Panc1 (cell line): ENCODE measurements at regions not wholly inside any gene's neighbourhood (a gene's known extent, or its start where the extent isn't known, plus 50 kb on each side); places are given as distances from the start of the nearest gene placed in this dataset.

ENCODE experiments used
- ATAC-seq: fragments of 200-7000 bp; cut with Tn5 transposase; 2 replicates; pipeline ENCODE4 v1.9.1; 2020; ENCODE audit warnings: mild to moderate bottlenecking, moderate library complexity
- BruUV-seq: library from RNA; stranded (reverse); fragments of 400-500 nt; replicated peaks from 2 replicates; lab custom pipeline; 2021; lab: Mats Ljungman, UMichigan
- CTCF ChIA-PET: fragments of 300-600 bp; sonication (Branson Sonifier 250); formaldehyde crosslinking; loops from one replicate; lab custom pipeline; 2022; ENCODE audit warnings: antibody characterized with exemption; lab: Charles Lee
- POLR2A ChIA-PET: fragments of 300-600 bp; sonication (Branson Sonifier 250); formaldehyde crosslinking; loops from one replicate; lab custom pipeline; 2022; ENCODE audit warnings: antibody characterized with exemption; lab: Charles Lee
- DNase-seq: peaks from one replicate; pipeline ENCODE4 v3.0.0-alpha.2; 2010; ENCODE audit warnings: low read depth, low spot score
- H3K27ac ChIP-seq: 2 replicates; pipeline ENCODE4 v1.5.1; 2011; ENCODE audit warnings: mild to moderate bottlenecking, low read length, inconsistent platforms
- H3K27me3 ChIP-seq: fragments of 200-500 bp; sonication (Bioruptor generic); 2 replicates; pipeline ENCODE4 v1.6.0; 2014; ENCODE audit warnings: low read length, inconsistent platforms; ENCODE audit not compliant: control insufficient read depth, insufficient read depth
- H3K36me3 ChIP-seq: fragments of 200-500 bp; sonication (Bioruptor generic); 2 replicates; pipeline ENCODE4 v1.5.1; 2014; ENCODE audit warnings: inconsistent platforms, mild to moderate bottlenecking, low read length, moderate library complexity; ENCODE audit not compliant: control insufficient read depth, insufficient read depth
- H3K4me1 ChIP-seq: 2 replicates; pipeline ENCODE4 v1.5.1; 2011; ENCODE audit warnings: inconsistent platforms, mild to moderate bottlenecking, low read length, moderate library complexity; ENCODE audit not compliant: control insufficient read depth, insufficient read depth
- H3K4me3 ChIP-seq, 2 experiments: 2 replicates each; pipeline ENCODE4 v1.5.1; 2011 to 2012; ENCODE audit warnings: low read depth in 2 of 2, low read length in 2 of 2, mild to moderate bottlenecking in 2 of 2, inconsistent platforms in 1 of 2, moderate library complexity in 1 of 2
- H3K9me3 ChIP-seq: fragments of 200-500 bp; sonication (Bioruptor generic); 2 replicates; pipeline ENCODE4 v1.5.1; 2014; ENCODE audit warnings: low read depth, mild to moderate bottlenecking, inconsistent platforms, low read length, moderate library complexity; ENCODE audit not compliant: control insufficient read depth, insufficient read depth
- CTCF ChIP-seq: fragments of 450-650 bp; IDR thresholded peaks from 2 replicates; pipeline ENCODE4 v1.5.1; 2017; ENCODE audit warnings: mild to moderate bottlenecking
- POLR2AphosphoS5 ChIP-seq: IDR thresholded peaks from 2 replicates; pipeline ENCODE4 v1.6.1; 2012; ENCODE audit warnings: mild to moderate bottlenecking, low read depth, low read length, moderate library complexity
- REST ChIP-seq, 2 experiments: IDR thresholded peaks; 2 replicates each; pipeline ENCODE4 v1.6.1; 2011 to 2012; ENCODE audit warnings: low read depth in 2 of 2, control low read depth in 1 of 2, low read length in 1 of 2, mild to moderate bottlenecking in 1 of 2, moderate library complexity in 1 of 2; ENCODE audit not compliant: insufficient read depth in 1 of 2
- SIN3A ChIP-seq: IDR thresholded peaks from 2 replicates; pipeline ENCODE4 v1.6.1; 2012; ENCODE audit warnings: low read depth, mild to moderate bottlenecking, low read length, moderate library complexity, borderline replicate concordance; ENCODE audit not compliant: insufficient read depth
- TCF7L2 ChIP-seq: IDR thresholded peaks from 2 replicates; pipeline ENCODE4 v1.6.1; 2011; ENCODE audit warnings: mild to moderate bottlenecking, low read depth, low read length, inconsistent platforms
- in situ Hi-C: cut with HindIII; loops from 2 replicates; pipeline ENCODE4 v1.10.0; 2016; ENCODE audit warnings: low sequenced_read_pairs, low pct_unique_long_range_greater_than_20kb
- intact Hi-C: fragments of 100-400 bp; cut with micrococcal nuclease; formaldehyde crosslinking; loops from one replicate; pipeline ENCODE4 v1.10.0; 2022; ENCODE audit not compliant: unreplicated experiment

- POLR2A ChIA-PET: no interaction called here
- BruUV-seq: no TSS peak
These were observed 502.9 kb downstream of the ANKRD50 start for GRCh38 chr4:124209626-124210025.

GRCh38 chr4:124210746-124211145 is 501.8 kb downstream of the ANKRD50 start:
- Histone ChIP-seq H3K9me3 (no peaks in the 10 kb centered on the region), H3K4me1 (no peaks in the 10 kb centered on the region), H3K27me3 (no peaks in the 10 kb centered on the region), H3K4me3 (no peak overlapping the region), H3K27ac (peak overlapping the region; percentile 12; the same call in 1 of the 2 replicates), H3K36me3 (no peaks in the 10 kb centered on the region)
- POLR2A ChIA-PET: no interaction called here
- BruUV-seq: no TSS peak
- no peak for TF ChIP-seq CTCF
- TF ChIP-seq POLR2AphosphoS5: no peak
- no peak for TF ChIP-seq REST (IDR thresholded peaks at IDR 0.05; ENCODE audit: insufficient read depth in 1 of 2, low read depth in 2 of 2, low read length in 1 of 2)
- TF ChIP-seq TCF7L2: no peak
- TF ChIP-seq SIN3A: no peak
- in situ Hi-C loops: no loop called here
- ATAC-seq: no peak
- intact Hi-C loops: no loop called here
- no peak for DNase-seq
- CTCF ChIA-PET: no interaction called here

More at GRCh38 chr4:124209626-124210025, 502.9 kb downstream of the ANKRD50 start:
- no peak for ATAC-seq
- CTCF ChIA-PET: no interaction called here
- Histone ChIP-seq H3K27ac (no peak overlapping the region), H3K9me3 (no peaks in the 10 kb centered on the region), H3K4me3 (no peak overlapping the region), H3K4me1 (no peaks in the 10 kb centered on the region), H3K36me3 (no peaks in the 10 kb centered on the region), H3K27me3 (no peaks in the 10 kb centered on the region)
- in situ Hi-C loops: no loop called here
- no peak for TF ChIP-seq TCF7L2
- DNase-seq: no peak
- intact Hi-C loops: no loop called here

GRCh38 chr4:124212815-124213630 is 499.5 kb downstream of the ANKRD50 start:
- no TSS peak for BruUV-seq
- ChIA-PET POLR2A (interaction anchor here (0.5 kb wide), 1 partner anchor 91 kb away, joined by 3 read pairs; no protein-coding TSS in a partner anchor), CTCF (interaction anchor here (0.5 kb wide), 1 partner anchor 21 kb away, joined by 3 read pairs; no protein-coding TSS in a partner anchor)
- ATAC-seq (no peak), DNase-seq (no peak)
- Histone ChIP-seq H3K9me3 (no peaks in the 10 kb centered on the region), H3K27ac (no peak overlapping the region), H3K4me1 (no peaks in the 10 kb centered on the region), H3K4me3 (no peak overlapping the region), H3K27me3 (no peaks in the 10 kb centered on the region), H3K36me3 (no peaks in the 10 kb centered on the region)
- in situ Hi-C loops: no loop called here
- intact Hi-C loops: no loop called here
- no peak for TF ChIP-seq TCF7L2
- TF ChIP-seq SIN3A: no peak
- no peak for TF ChIP-seq POLR2AphosphoS5
- TF ChIP-seq REST (IDR thresholded peaks at IDR 0.05; ENCODE audit: insufficient read depth in 1 of 2, low read depth in 2 of 2, low read length in 1 of 2): no peak
- TF ChIP-seq CTCF: no peak
